OCI-LY7 (cell line): ENCODE measurements at regions not wholly inside any gene's neighbourhood (a gene's known extent, or its start where the extent isn't known, plus 50 kb on each side); places are given as distances from the start of the nearest gene placed in this dataset.

Experiments
- CTCF ChIP-seq: fragments of 200-600 bp; sonication (generic); conservative IDR thresholded peaks from 2 replicates; pipeline ENCODE4 v1.5.1; 2014; ENCODE audit warnings: mild to moderate bottlenecking, antibody characterized with exemption, low read length, moderate library complexity, mixed read lengths
- EZH2phosphoT487 ChIP-seq: fragments of 200-600 bp; sonication (generic); IDR thresholded peaks from 2 replicates; pipeline ENCODE4 v1.6.1; 2018; ENCODE audit warnings: low read depth, borderline replicate concordance, mild to moderate bottlenecking, mixed run types, antibody characterized with exemption, low read length, moderate library complexity, mixed read lengths

GRCh38 chr6:28751963-28752350 is 171.8 kb downstream of the TRIM27 start:
- TF ChIP-seq CTCF (no peak), EZH2phosphoT487 (no peak)
